ENCODE measurements at regions not wholly inside any gene's neighbourhood (a gene's known extent, or its start where the extent isn't known, plus 50 kb on each side); places are given as distances from the start of the nearest gene placed in this dataset.

DNA sequence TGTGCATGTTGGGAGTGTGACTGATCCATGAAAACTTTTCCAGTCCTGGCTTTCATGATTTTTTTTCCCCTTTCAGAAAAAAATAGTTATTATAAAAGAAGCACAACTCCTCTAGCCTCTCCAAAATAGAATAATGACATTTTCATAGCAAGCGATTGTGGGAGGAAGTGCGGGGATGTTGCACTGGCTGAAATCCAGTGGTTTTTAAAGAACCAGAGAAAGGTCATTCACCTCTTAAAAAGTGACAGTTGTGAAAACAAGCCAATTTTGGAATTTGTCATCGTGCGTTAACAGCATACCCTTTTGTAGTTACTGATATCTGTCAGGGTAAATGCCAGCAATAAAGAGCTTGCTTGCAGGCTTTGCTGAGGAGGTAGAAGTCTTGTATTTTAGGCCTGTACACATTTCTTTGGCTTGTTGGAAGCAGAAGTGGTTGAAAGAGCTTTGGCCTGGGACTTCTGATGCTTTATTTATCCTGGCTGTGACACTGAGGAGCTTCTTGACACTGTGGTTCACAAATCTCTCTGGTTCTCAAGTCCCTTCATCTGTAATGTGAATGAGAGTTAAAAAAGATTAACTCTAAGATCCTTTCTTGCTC is 545.9 kb downstream of the REEP3 start:
- H3K4me3 Mint-ChIP-seq: no peak overlapping the region
- no peaks in the 10 kb centered on the region for H3K79me2 ChIP-seq (ENCODE audit: low read depth)
- no peaks in the 10 kb centered on the region for H3K36me3 Mint-ChIP-seq
- no peak overlapping the region for H3K4me3 ChIP-seq
- no peaks in the 10 kb centered on the region for H3K4me1 ChIP-seq
- no peaks in the 10 kb centered on the region for H3F3A ChIP-seq (ENCODE audit: low read depth)
- no peaks in the 10 kb centered on the region for H3K9me3 Mint-ChIP-seq
- no peaks in the 10 kb centered on the region for H3K27me3 ChIP-seq
- no peak overlapping the region for H2AFZ ChIP-seq (replicated peaks)
- no peak overlapping the region for H3K9ac ChIP-seq
- H3K4me2 ChIP-seq: no peak overlapping the region
- H3K27me3 Mint-ChIP-seq (ENCODE audit: insufficient read depth, low read depth): no peaks in the 10 kb centered on the region
- DNase-seq (ENCODE audit: low spot score): no peak
- H3K9me3 ChIP-seq (ENCODE audit: low read depth): no peaks in the 10 kb centered on the region
- no peak overlapping the region for H3K27ac Mint-ChIP-seq
- no peaks in the 10 kb centered on the region for H3K36me3 ChIP-seq
- TF ChIP-seq EZH2 (IDR thresholded peaks at IDR 0.05) (no peak), EZH2phosphoT487 (IDR thresholded peaks at IDR 0.05) (no peak)
- TF ChIP-seq, protein P1, sequence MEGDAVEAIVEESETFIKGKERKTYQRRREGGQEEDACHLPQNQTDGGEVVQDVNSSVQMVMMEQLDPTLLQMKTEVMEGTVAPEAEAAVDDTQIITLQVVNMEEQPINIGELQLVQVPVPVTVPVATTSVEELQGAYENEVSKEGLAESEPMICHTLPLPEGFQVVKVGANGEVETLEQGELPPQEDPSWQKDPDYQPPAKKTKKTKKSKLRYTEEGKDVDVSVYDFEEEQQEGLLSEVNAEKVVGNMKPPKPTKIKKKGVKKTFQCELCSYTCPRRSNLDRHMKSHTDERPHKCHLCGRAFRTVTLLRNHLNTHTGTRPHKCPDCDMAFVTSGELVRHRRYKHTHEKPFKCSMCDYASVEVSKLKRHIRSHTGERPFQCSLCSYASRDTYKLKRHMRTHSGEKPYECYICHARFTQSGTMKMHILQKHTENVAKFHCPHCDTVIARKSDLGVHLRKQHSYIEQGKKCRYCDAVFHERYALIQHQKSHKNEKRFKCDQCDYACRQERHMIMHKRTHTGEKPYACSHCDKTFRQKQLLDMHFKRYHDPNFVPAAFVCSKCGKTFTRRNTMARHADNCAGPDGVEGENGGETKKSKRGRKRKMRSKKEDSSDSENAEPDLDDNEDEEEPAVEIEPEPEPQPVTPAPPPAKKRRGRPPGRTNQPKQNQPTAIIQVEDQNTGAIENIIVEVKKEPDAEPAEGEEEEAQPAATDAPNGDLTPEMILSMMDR (IDR thresholded peaks at IDR 0.05): no peak
- H3K4me1 Mint-ChIP-seq: no peaks in the 10 kb centered on the region
- no peak overlapping the region for H3K27ac ChIP-seq
- no peaks in the 10 kb centered on the region for H4K20me1 ChIP-seq (ENCODE audit: low read depth)

GRCh38 chr10:64067859-64068258 is 546.7 kb downstream of the REEP3 start:
- Histone ChIP-seq H3K79me2 (ENCODE audit: low read depth) (no peaks in the 10 kb centered on the region), H3K36me3 (no peaks in the 10 kb centered on the region), H3K9me3 (ENCODE audit: low read depth) (no peaks in the 10 kb centered on the region), H4K20me1 (ENCODE audit: low read depth) (no peaks in the 10 kb centered on the region), H3K4me2 (no peak overlapping the region), H3K27ac (no peak overlapping the region), H3K4me1 (no peaks in the 10 kb centered on the region), H3K9ac (no peak overlapping the region), H3K27me3 (no peaks in the 10 kb centered on the region), H2AFZ (replicated peaks) (no peak overlapping the region), H3F3A (ENCODE audit: low read depth) (no peaks in the 10 kb centered on the region), H3K4me3 (no peak overlapping the region)
- Mint-ChIP-seq H3K27ac (no peak overlapping the region), H3K4me1 (no peaks in the 10 kb centered on the region), H3K27me3 (ENCODE audit: insufficient read depth, low read depth) (no peaks in the 10 kb centered on the region), H3K9me3 (no peaks in the 10 kb centered on the region), H3K36me3 (no peaks in the 10 kb centered on the region), H3K4me3 (no peak overlapping the region)
- TF ChIP-seq, protein P1 (IDR thresholded peaks at IDR 0.05): no peak
- TF ChIP-seq EZH2phosphoT487 (IDR thresholded peaks at IDR 0.05): no peak
- no peak for TF ChIP-seq EZH2 (IDR thresholded peaks at IDR 0.05)
- no peak for DNase-seq (ENCODE audit: low spot score)

GRCh38 chr10:64070241-64070640 is 549.0 kb downstream of the REEP3 start:
- no peak overlapping the region for H3K27ac ChIP-seq
- Mint-ChIP-seq H3K27ac (no peak overlapping the region), H3K27me3 (ENCODE audit: insufficient read depth, low read depth) (no peaks in the 10 kb centered on the region), H3K4me1 (no peaks in the 10 kb centered on the region), H3K4me3 (no peak overlapping the region), H3K9me3 (no peaks in the 10 kb centered on the region), H3K36me3 (no peaks in the 10 kb centered on the region)
- no peaks in the 10 kb centered on the region for H4K20me1 ChIP-seq (ENCODE audit: low read depth)
- H3K9me3 ChIP-seq (ENCODE audit: low read depth): no peaks in the 10 kb centered on the region
- H3K27me3 ChIP-seq: no peaks in the 10 kb centered on the region
- no peaks in the 10 kb centered on the region for H3K79me2 ChIP-seq (ENCODE audit: low read depth)
- H3F3A ChIP-seq (ENCODE audit: low read depth): no peaks in the 10 kb centered on the region
- H3K4me3 ChIP-seq: no peak overlapping the region
- H3K9ac ChIP-seq: no peak overlapping the region
- TF ChIP-seq EZH2phosphoT487 (IDR thresholded peaks at IDR 0.05): no peak
- TF ChIP-seq EZH2 (IDR thresholded peaks at IDR 0.05): no peak
- TF ChIP-seq, protein P1 (IDR thresholded peaks at IDR 0.05): no peak
- DNase-seq (ENCODE audit: low spot score): no peak
- H3K4me1 ChIP-seq: no peaks in the 10 kb centered on the region
- no peaks in the 10 kb centered on the region for H3K36me3 ChIP-seq
- H3K4me2 ChIP-seq: no peak overlapping the region
- H2AFZ ChIP-seq (replicated peaks): no peak overlapping the region

Data from neural progenitor cell (in vitro differentiated cells).